GM12864 (cell line): ENCODE measurements at regions not wholly inside any gene's neighbourhood (a gene's known extent, or its start where the extent isn't known, plus 50 kb on each side); places are given as distances from the start of the nearest gene placed in this dataset.
"Not testable (repeated sequence)": the region's sequence is repeated elsewhere in the genome, so short reads cannot be mapped to it uniquely, and the experiment has no call there.

ENCODE experiments used
- DNase-seq: peaks from one replicate; pipeline ENCODE4 v3.0.0-alpha.2; 2011; ENCODE audit warnings: low read depth
- H3K4me3 ChIP-seq: 2 replicates; pipeline ENCODE4 v1.5.1; 2011; ENCODE audit warnings: mild to moderate bottlenecking, low read depth, low read length, control low read depth
- CTCF ChIP-seq: IDR thresholded peaks from 2 replicates; pipeline ENCODE4 v1.5.1; 2011; ENCODE audit warnings: low read depth, mild to moderate bottlenecking, moderate library complexity, low read length, control low read depth, inconsistent platforms; ENCODE audit errors: missing control alignments

DNA sequence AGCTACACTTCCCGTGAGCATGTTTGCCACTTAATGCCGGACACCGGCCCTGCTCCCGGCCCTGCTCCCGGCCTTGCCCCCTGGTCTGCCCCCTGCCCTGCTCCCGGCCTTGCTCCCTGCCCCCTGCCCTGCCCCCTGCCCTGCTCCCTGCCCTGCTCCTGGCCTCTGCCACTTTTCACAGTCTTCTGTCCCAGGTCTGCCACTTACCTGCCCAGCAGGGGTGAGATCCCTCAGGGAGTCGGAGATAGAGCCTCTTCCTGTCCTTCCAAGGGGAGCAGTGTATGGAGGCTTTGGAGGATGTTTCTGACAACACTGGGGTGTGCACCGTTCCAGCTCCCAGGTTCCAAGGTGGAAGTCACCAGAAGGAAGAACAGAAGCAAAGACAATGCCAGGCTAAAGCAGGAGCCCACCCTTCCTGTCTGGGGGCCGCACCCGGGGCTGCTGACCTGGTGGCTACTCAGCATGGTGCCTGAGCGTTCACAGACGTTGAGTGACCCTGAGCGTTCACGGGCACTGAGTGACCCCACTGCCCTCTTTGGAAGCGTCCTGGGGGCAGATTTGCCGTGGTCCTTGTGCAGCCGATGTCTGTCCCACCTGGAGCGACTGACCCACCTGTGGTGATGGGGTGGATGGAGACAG is 199.8 kb downstream of the DLL1 start:
- no peak overlapping the region for H3K4me3 ChIP-seq
- no peak for TF ChIP-seq CTCF
- no peak for DNase-seq

DNA sequence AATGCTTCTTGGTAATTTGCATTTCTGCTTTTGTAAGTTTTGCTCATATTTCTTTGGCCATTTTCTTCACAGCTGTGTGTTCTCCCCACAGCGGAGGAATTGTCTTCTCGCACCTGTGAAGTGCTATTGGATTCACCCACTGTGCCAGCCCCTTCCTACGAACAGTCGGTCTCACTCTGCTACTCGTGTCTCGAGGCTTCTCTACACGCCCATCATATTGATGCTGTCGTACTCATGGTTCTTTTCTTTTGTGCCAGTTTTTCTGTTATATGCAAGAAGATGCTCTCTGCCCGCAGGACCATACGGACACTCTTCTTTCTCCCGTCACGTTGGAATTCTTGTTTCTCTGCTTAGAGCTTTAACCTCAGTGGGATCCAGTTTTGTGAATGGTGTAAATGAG is 200.3 kb downstream of the DLL1 start:
- no peak for DNase-seq
- no peak for TF ChIP-seq CTCF

GRCh38 chr6:170089963-170090362 is 200.9 kb downstream of the DLL1 start:
- no peak overlapping the region for H3K4me3 ChIP-seq
- DNase-seq = no peak
- TF ChIP-seq CTCF = no peak

More for the DNA sequence above, 200.3 kb downstream of the DLL1 start:
- no peak overlapping the region for H3K4me3 ChIP-seq

- H3K4me3 ChIP-seq = peak overlapping the region; percentile 46
- no peak for DNase-seq
These were observed 202.3 kb downstream of the DLL1 start for GRCh38 chr6:170088582-170088955.

GRCh38 chr6:170087941-170088581 is 202.8 kb downstream of the DLL1 start:
- peak overlapping the region; percentile 46 for H3K4me3 ChIP-seq
- no peak for TF ChIP-seq CTCF
- no peak for DNase-seq

More at GRCh38 chr6:170088582-170088955, 202.3 kb downstream of the DLL1 start:
- no peak for TF ChIP-seq CTCF

GRCh38 chr6:170087421-170087780 is 203.5 kb downstream of the DLL1 start:
- not testable (repeated sequence) for DNase-seq

DNA sequence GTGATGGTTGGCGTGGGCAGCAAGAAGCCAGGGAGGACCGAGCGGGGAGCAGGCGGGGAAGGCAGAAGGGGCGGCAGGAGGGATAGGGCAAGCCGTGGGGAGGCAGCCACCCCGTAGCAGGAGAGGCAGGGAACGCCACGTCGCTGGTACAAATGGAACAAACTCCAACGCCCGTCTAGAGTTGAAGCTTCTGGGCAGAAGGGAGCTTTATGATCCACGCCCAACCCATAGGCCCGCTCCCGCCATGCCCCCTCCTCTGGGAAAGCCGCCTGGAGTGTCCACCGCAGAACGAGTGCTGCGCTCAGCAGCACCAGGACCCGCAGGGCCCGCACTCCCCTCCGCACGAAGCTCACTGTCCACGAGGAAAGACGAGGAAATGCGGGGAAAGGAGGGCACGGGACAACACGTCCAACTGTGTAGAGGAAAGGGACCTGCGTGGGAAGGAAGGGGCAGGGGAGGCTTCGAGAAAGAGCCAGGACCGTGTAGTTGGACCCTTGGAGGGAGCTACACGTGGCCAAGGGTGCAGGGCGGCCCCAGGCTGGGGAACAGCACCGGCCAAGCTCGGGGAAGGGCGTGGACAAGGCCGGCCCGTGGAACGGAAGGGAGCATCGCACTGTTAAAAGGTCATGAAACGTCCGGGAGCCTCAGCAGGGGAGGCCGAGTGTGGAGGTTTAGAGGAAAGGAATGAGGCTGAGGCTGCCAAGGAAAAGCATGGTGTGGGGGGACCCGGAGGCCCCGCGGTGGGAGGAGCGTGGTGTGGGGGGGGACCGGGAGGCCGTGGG is 204.0 kb downstream of the DLL1 start:
- no peak for TF ChIP-seq CTCF
- no peak for DNase-seq
- H3K4me3 ChIP-seq = no peak overlapping the region

More at GRCh38 chr6:170087421-170087780, 203.5 kb downstream of the DLL1 start:
- H3K4me3 ChIP-seq = not testable (repeated sequence)
